ENCODE measurements at regions not wholly inside any gene's neighbourhood (a gene's known extent, or its start where the extent isn't known, plus 50 kb on each side); places are given as distances from the start of the nearest gene placed in this dataset.
"Not testable (repeated sequence)": the region's sequence is repeated elsewhere in the genome, so short reads cannot be mapped to it uniquely, and the experiment has no call there.

DNA sequence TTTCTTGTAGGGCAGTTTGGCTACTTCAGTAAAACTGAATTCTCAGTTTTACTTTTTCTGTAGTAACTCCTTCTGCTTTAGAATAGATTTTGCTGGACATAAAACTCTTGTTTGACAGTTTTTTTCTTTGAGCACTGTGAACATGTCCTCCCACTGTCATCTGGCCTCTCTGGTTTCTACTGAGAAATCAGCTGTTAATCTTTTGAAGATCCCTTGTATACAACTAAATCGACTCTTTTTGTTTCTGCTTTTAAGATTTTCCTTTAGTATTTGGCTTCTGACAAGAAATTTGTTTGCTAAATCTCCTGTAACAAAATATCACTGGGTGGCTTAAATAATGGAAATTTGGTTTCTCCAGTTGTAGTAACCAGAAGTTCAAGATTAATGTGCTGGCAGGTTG lies 570.9 kb upstream of the RAB6C start:
- Histone ChIP-seq H4K20me1 (replicated peaks; ENCODE audit: control insufficient read depth, extremely low read depth, insufficient read depth, low read length) (no peaks in the 10 kb centered on the region), H3K9me3 (replicated peaks; ENCODE audit: control insufficient read depth, insufficient read depth, low read length) (no peaks in the 10 kb centered on the region), H3K36me3 (ENCODE audit: control insufficient read depth in 2 of 2, extremely low read depth in 1 of 2, insufficient read depth in 2 of 2, low read length in 2 of 2) (no peaks in the 10 kb centered on the region), H3K4me3 (replicated peaks in 1 of 3; ENCODE audit: insufficient read depth in 1 of 3, low read depth in 1 of 3, low read length in 3 of 3) (no peak overlapping the region), H3K4me1 (ENCODE audit: control insufficient read depth, extremely low read depth, insufficient read depth, low read length) (no peaks in the 10 kb centered on the region), H2AFZ (ENCODE audit: low read depth, low read length) (no peak overlapping the region), H3K27ac (ENCODE audit: insufficient read depth, low read depth, low read length) (no peak overlapping the region), H3K9me1 (replicated peaks; ENCODE audit: control insufficient read depth, extremely low read depth, insufficient read depth, low read length) (no peaks in the 10 kb centered on the region), H3K9ac (replicated peaks; ENCODE audit: extremely low read depth, insufficient read depth, low read length) (no peak overlapping the region), H3K27me3 (ENCODE audit: control insufficient read depth in 2 of 2, insufficient read depth in 2 of 2, low read length in 2 of 2) (no peaks in the 10 kb centered on the region), H3K79me2 (ENCODE audit: control insufficient read depth, insufficient read depth, low read length) (no peaks in the 10 kb centered on the region), H3K4me2 (ENCODE audit: insufficient read depth, low read length) (no peak overlapping the region)
- ChIA-PET CTCF (no interaction called here), POLR2A (no interaction called here)
- dilution Hi-C loops (cut with MboI; ENCODE audit: extremely low pct_ligation_motif_present, low sequenced_read_pairs) = no loop called here
- FAIRE-seq = no peak
- BruUV-seq (replicated peaks) = no TSS peak
- TF ChIP-seq, protein P1, sequence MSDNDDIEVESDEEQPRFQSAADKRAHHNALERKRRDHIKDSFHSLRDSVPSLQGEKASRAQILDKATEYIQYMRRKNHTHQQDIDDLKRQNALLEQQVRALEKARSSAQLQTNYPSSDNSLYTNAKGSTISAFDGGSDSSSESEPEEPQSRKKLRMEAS (IDR thresholded peaks at IDR 0.05; ENCODE audit: insufficient read depth, insufficient read length) = no peak
- TF ChIP-seq GATA2 (IDR thresholded peaks at IDR 0.05; ENCODE audit: insufficient read depth, insufficient read length, low read depth, low read length) (no peak), POLR2AphosphoS5 (IDR thresholded peaks at IDR 0.05; ENCODE audit: insufficient read depth, low read depth, low read length) (no peak), MYC (IDR thresholded peaks at IDR 0.05; ENCODE audit: low read depth, low read length) (no peak), EZH2 (IDR thresholded peaks at IDR 0.05; ENCODE audit: borderline replicate concordance, low read depth, low read length, severe bottlenecking) (no peak)
- TF ChIP-seq, protein P2, sequence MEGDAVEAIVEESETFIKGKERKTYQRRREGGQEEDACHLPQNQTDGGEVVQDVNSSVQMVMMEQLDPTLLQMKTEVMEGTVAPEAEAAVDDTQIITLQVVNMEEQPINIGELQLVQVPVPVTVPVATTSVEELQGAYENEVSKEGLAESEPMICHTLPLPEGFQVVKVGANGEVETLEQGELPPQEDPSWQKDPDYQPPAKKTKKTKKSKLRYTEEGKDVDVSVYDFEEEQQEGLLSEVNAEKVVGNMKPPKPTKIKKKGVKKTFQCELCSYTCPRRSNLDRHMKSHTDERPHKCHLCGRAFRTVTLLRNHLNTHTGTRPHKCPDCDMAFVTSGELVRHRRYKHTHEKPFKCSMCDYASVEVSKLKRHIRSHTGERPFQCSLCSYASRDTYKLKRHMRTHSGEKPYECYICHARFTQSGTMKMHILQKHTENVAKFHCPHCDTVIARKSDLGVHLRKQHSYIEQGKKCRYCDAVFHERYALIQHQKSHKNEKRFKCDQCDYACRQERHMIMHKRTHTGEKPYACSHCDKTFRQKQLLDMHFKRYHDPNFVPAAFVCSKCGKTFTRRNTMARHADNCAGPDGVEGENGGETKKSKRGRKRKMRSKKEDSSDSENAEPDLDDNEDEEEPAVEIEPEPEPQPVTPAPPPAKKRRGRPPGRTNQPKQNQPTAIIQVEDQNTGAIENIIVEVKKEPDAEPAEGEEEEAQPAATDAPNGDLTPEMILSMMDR (IDR thresholded peaks at IDR 0.05; ENCODE audit: extremely low read depth in 1 of 2, insufficient read depth in 1 of 2, low read depth in 1 of 2, low read length in 2 of 2) = no peak
- intact Hi-C loops (cut with micrococcal nuclease) = no loop called here
- DNase-seq (ENCODE audit: low read depth, low spot score) = no peak

DNA sequence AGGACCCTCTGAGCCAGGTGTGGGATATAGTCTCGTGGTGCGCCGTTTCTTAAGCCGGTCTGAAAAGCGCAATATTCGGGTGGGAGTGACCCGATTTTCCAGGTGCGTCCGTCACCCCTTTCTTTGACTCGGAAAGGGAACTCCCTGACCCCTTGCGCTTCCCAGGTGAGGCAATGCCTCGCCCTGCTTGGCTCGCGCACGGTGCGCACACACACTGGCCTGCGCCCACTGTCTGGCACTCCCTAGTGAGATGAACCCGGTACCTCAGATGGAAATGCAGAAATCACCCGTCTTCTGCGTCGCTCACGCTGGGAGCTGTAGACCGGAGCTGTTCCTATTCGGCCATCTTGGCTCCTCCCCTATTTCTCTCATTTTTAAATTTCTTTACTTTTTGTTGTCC lies 562.4 kb upstream of the RAB6C start:
- H3K36me3 ChIP-seq (ENCODE audit: control insufficient read depth in 2 of 2, extremely low read depth in 1 of 2, insufficient read depth in 2 of 2, low read length in 2 of 2); H3K9me3 ChIP-seq (replicated peaks; ENCODE audit: control insufficient read depth, insufficient read depth, low read length); H3K4me2 ChIP-seq (ENCODE audit: insufficient read depth, low read length); CTCF ChIA-PET; H3K27me3 ChIP-seq (ENCODE audit: control insufficient read depth in 2 of 2, insufficient read depth in 2 of 2, low read length in 2 of 2); dilution Hi-C loops (cut with MboI; ENCODE audit: extremely low pct_ligation_motif_present, low sequenced_read_pairs); POLR2A ChIA-PET; H3K9me1 ChIP-seq (replicated peaks; ENCODE audit: control insufficient read depth, extremely low read depth, insufficient read depth, low read length); BruUV-seq (replicated peaks); H2AFZ ChIP-seq (ENCODE audit: low read depth, low read length); FAIRE-seq; H3K27ac ChIP-seq (ENCODE audit: insufficient read depth, low read depth, low read length); H4K20me1 ChIP-seq (replicated peaks; ENCODE audit: control insufficient read depth, extremely low read depth, insufficient read depth, low read length); intact Hi-C loops (cut with micrococcal nuclease); H3K4me1 ChIP-seq (ENCODE audit: control insufficient read depth, extremely low read depth, insufficient read depth, low read length); DNase-seq (ENCODE audit: low read depth, low spot score); H3K4me3 ChIP-seq (replicated peaks in 1 of 3; ENCODE audit: insufficient read depth in 1 of 3, low read depth in 1 of 3, low read length in 3 of 3); H3K9ac ChIP-seq (replicated peaks; ENCODE audit: extremely low read depth, insufficient read depth, low read length); H3K79me2 ChIP-seq (ENCODE audit: control insufficient read depth, insufficient read depth, low read length): not testable (repeated sequence)
